Chondrocyte (in vitro differentiated cells): ENCODE measurements at regions not wholly inside any gene's neighbourhood (a gene's known extent, or its start where the extent isn't known, plus 50 kb on each side); places are given as distances from the start of the nearest gene placed in this dataset.
A peak's percentile ranks its signal among the peaks of the same experiment; 100 is the strongest.
"Not testable (repeated sequence)": the region's sequence is repeated elsewhere in the genome, so short reads cannot be mapped to it uniquely, and the experiment has no call there.

Experiments
- DNase-seq: peaks from one replicate; pipeline ENCODE4 v3.0.0; 2021; ENCODE audit warnings: mixed read lengths, low spot score
- H3K27ac Mint-ChIP-seq: one replicate; pipeline ENCODE4 v1.8.0; 2021; ENCODE audit warnings: mild to moderate bottlenecking, moderate library complexity, mixed read lengths; ENCODE audit not compliant: unreplicated experiment
- H3K27me3 Mint-ChIP-seq: 2 replicates; pipeline ENCODE4 v1.8.0; 2021; ENCODE audit warnings: low read depth, mixed read lengths
- H3K36me3 Mint-ChIP-seq: 2 replicates; pipeline ENCODE4 v1.8.0; 2021; ENCODE audit warnings: low read depth, mixed read lengths
- H3K4me1 Mint-ChIP-seq: 2 replicates; pipeline ENCODE4 v1.8.0; 2021; ENCODE audit warnings: low read depth, mild to moderate bottlenecking, mixed read lengths
- H3K4me3 Mint-ChIP-seq: one replicate; pipeline ENCODE4 v1.8.0; 2021; ENCODE audit warnings: mild to moderate bottlenecking, moderate library complexity, mixed read lengths; ENCODE audit not compliant: unreplicated experiment
- H3K9me3 Mint-ChIP-seq: 2 replicates; pipeline ENCODE4 v1.8.0; 2021; ENCODE audit warnings: low read depth, mixed read lengths
- TF ChIP-seq, protein P1 (sequence below): fragments of 200-600 bp; sonication (generic); IDR thresholded peaks from 2 replicates; pipeline ENCODE4 v1.5.0; 2021; ENCODE audit warnings: antibody characterized with exemption, mild to moderate bottlenecking, moderate library complexity

DNA sequence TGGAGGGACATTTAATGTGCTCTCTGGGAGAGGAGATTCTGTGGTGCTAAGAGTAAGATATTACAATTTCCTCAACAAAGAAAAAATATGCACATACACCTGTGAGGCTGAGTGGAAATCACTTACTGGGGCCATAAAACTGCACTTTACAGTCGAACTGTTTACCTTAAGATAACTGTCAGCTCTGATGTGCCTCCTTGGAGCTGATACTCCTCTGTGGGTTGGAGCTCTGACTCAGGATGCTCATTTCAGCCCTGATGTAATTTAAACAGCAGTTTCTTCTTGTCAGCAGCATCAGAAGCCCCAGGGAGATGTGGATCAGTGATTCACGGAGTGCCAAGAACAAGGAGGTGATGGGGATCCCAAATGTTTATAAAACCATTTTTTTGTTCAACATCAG lies 241.9 kb upstream of the SFRP2 start:
- TF ChIP-seq, protein P1, sequence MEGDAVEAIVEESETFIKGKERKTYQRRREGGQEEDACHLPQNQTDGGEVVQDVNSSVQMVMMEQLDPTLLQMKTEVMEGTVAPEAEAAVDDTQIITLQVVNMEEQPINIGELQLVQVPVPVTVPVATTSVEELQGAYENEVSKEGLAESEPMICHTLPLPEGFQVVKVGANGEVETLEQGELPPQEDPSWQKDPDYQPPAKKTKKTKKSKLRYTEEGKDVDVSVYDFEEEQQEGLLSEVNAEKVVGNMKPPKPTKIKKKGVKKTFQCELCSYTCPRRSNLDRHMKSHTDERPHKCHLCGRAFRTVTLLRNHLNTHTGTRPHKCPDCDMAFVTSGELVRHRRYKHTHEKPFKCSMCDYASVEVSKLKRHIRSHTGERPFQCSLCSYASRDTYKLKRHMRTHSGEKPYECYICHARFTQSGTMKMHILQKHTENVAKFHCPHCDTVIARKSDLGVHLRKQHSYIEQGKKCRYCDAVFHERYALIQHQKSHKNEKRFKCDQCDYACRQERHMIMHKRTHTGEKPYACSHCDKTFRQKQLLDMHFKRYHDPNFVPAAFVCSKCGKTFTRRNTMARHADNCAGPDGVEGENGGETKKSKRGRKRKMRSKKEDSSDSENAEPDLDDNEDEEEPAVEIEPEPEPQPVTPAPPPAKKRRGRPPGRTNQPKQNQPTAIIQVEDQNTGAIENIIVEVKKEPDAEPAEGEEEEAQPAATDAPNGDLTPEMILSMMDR = no peak
- H3K27me3 Mint-ChIP-seq = no peaks in the 10 kb centered on the region
- no peak overlapping the region for H3K4me3 Mint-ChIP-seq
- H3K4me1 Mint-ChIP-seq = peaks cover 24% of the 10 kb centered on the region
- H3K36me3 Mint-ChIP-seq = peaks cover 11% of the 10 kb centered on the region
- H3K9me3 Mint-ChIP-seq = peaks cover 8% of the 10 kb centered on the region
- H3K27ac Mint-ChIP-seq = peak overlapping the region; percentile 33
- DNase-seq = no peak

DNA sequence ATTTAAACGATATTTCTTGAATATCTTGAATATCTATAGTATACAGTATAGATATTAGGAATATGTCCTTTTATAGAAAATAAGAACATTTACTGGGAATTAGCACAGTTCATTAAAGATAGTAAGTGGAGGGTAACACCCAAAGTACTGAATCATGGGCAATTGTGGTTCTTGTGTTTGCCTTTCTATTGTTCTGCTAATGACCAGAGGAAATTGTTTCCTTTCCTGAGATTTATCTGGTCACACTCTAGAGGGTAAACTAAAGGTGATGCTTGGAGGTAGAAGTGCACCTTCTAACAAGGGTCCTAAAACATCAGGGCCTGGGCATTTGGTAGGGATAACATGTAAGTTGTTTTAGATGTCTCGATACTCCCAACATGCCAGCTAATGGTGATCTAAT lies 241.3 kb upstream of the SFRP2 start:
- Mint-ChIP-seq H3K9me3 (peaks cover 8% of the 10 kb centered on the region), H3K36me3 (peaks cover 12% of the 10 kb centered on the region), H3K27ac (no peak overlapping the region), H3K27me3 (no peaks in the 10 kb centered on the region), H3K4me1 (peaks cover 19% of the 10 kb centered on the region), H3K4me3 (no peak overlapping the region)
- no peak for DNase-seq
- TF ChIP-seq, protein P1 = no peak

DNA sequence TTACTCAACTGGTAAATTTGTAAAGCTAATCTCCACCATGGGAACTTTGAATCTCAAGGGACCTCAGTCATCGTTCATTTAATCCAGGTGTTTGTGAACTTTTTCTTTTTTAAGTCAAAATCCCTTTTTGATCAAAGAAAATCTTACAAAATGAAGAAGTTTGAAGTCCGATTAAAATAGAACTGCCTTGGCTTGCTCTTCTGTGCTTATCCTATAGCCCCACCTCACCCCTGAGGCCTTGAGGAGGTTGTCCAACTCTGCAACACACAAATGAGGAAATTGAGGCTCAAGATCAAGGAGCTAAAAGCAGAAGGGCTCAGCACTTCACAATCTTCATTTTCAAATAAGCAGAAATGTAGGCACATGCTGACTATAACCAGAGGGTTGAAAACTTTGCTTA lies 240.3 kb upstream of the SFRP2 start:
- H3K27me3 Mint-ChIP-seq = no peaks in the 10 kb centered on the region

DNA sequence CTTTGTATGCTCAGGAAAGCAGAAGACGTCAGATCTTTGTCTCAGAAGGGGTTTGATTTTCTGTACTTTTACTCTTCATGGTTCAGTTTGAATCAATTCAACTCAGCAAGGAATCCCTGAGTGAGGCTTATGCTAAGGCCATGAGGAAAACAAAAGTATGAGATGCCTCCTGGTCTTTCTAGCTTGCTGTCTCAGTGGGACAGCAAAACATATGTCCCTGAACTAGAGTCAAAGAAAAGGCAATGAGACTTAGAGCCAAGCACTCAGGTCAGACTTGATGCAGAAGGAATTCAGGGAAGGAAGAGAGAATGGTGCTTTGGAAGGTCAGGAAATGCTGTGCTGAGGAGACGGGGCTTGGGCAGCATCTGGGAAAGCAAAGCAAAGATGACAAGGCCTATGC lies 236.2 kb upstream of the SFRP2 start:
- Mint-ChIP-seq H3K36me3 (peaks cover 21% of the 10 kb centered on the region), H3K9me3 (no peaks in the 10 kb centered on the region), H3K27ac (no peak overlapping the region), H3K27me3 (no peaks in the 10 kb centered on the region), H3K4me3 (no peak overlapping the region), H3K4me1 (peaks cover 7% of the 10 kb centered on the region)
- TF ChIP-seq, protein P1 = no peak
- DNase-seq = no peak

More for the DNA sequence above, 240.3 kb upstream of the SFRP2 start:
- TF ChIP-seq, protein P1 = no peak
- no peak for DNase-seq
- Mint-ChIP-seq H3K4me3 (no peak overlapping the region), H3K36me3 (peaks cover 16% of the 10 kb centered on the region), H3K4me1 (peaks cover 12% of the 10 kb centered on the region), H3K9me3 (peaks cover 8% of the 10 kb centered on the region), H3K27ac (no peak overlapping the region)

DNA sequence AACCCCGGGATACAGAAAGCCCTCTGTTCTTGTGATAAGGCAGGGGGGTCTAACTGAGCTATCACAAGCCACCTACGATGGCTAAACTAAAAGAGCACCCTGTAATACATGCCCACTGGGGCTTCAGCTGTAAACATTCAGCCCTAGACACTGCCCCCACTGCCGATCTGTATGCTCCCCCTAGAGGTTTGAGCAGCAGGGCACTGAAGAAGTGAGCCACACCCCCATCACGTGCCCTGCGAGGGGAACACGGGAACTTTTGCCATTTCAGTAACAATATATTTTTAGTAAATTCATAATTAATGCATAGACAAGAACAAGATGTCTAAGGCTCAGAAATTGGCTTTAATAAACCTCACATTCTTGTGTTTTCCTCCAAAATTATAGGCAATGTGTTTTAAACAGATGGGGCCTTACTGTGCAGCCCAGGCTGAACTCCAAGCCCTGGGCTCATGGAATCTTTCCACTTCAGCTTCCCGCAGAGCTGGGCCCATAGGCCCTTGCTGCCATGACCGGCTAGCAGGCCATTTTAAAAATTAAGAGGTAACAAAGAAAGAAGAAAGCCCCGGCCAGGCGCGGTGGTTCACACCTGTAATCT lies 235.3 kb upstream of the SFRP2 start:
- no peak overlapping the region for H3K4me3 Mint-ChIP-seq
- DNase-seq = no peak
- no peaks in the 10 kb centered on the region for H3K9me3 Mint-ChIP-seq
- peaks cover 9% of the 10 kb centered on the region for H3K4me1 Mint-ChIP-seq
- TF ChIP-seq, protein P1 = peak; percentile 55
- no peaks in the 10 kb centered on the region for H3K27me3 Mint-ChIP-seq
- no peak overlapping the region for H3K27ac Mint-ChIP-seq
- H3K36me3 Mint-ChIP-seq = peaks cover 21% of the 10 kb centered on the region

DNA sequence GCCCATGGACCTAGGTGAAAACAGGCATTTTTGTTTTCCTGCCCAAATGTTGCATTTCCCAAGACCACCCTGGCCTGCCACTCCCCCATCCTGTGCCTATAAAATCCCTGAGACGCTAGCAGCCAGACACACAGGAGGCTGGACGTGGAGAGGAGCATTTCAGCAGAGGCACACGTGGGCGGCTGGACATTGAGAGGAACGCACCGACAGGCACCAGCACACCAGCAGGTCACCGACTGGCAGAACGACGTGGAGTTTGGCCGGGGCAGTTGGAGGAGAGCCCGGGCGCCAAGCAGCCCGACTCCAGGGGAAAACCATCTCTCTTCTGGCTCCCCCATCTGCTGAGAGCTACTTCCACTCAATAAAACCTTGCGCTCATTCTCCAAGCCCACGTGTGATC lies 234.8 kb upstream of the SFRP2 start:
- not testable (repeated sequence) for H3K27ac Mint-ChIP-seq, H3K4me3 Mint-ChIP-seq, DNase-seq, H3K9me3 Mint-ChIP-seq, H3K27me3 Mint-ChIP-seq
- Mint-ChIP-seq H3K4me1 (peaks cover 14% of the 10 kb centered on the region), H3K36me3 (peaks cover 21% of the 10 kb centered on the region)
